Body of pancreas (tissue), 4 donors: ENCODE measurements at regions not wholly inside any gene's neighbourhood (a gene's known extent, or its start where the extent isn't known, plus 50 kb on each side); places are given as distances from the start of the nearest gene placed in this dataset.

Source experiments
- ATAC-seq: fragments of 150-250 bp; one replicate; pipeline ENCODE4 v1.9.1; 2016
- DNase-seq, 4 donors: peaks; one replicate each; pipeline ENCODE4 v3.0.0-alpha.2; 2019
- H3K27ac ChIP-seq, 4 donors: fragments of 200-600 bp; sonication (generic); 1 replicate in 3 of 4; 2 replicates in 1 of 4; pipeline versions ENCODE4 v1.5.1 to v1.6.1; 2016 to 2019; ENCODE audit warnings: mild to moderate bottlenecking in 1 of 4, mixed read lengths in 1 of 4, moderate library complexity in 1 of 4
- H3K27me3 ChIP-seq, 2 donors: fragments of 200-600 bp; sonication (generic); one replicate each; pipeline ENCODE4 v1.6.0; 2016; ENCODE audit warnings: mild to moderate bottlenecking in 1 of 2
- H3K36me3 ChIP-seq, 2 donors: fragments of 200-600 bp; sonication (generic); replicated peaks in 1 of 2; 2 replicates each; pipeline ENCODE4 v1.5.1; 2016; ENCODE audit warnings: low read depth in 2 of 2; ENCODE audit not compliant: insufficient read depth in 1 of 2
- H3K4me1 ChIP-seq: fragments of 200-600 bp; sonication (generic); one replicate; pipeline ENCODE4 v1.6.0; 2016
- H3K4me3 ChIP-seq, 2 donors: fragments of 200-600 bp; sonication (generic); 1 replicate in 1 of 2; 2 replicates in 1 of 2; pipeline ENCODE4 v1.5.1; 2016 to 2019
- H3K9me3 ChIP-seq, 3 donors: fragments of 200-600 bp; sonication (generic); 1 replicate in 2 of 3; 2 replicates in 1 of 3; pipeline ENCODE4 v1.5.1; 2016
- POLR2A ChIP-seq, 3 donors: fragments of 450-650 bp; IDR thresholded peaks; one replicate each; pipeline ENCODE4 v1.6.1; 2016; ENCODE audit warnings: antibody characterized with exemption in 3 of 3, mild to moderate bottlenecking in 2 of 3
- WGBS, 2 donors: methylation state at CpG; one replicate each; pipeline ENCODE4 v1.1.5; 2017; 5-methylcytosine and 5-hydroxymethylcytosine counted together
- intact Hi-C: fragments of 100-400 bp; cut with DNase I; formaldehyde crosslinking; loops from one replicate; pipeline ENCODE4 v1.15.1; 2023
- TF ChIP-seq, protein P1 (sequence below), 7 experiments: fragments of 450-650 bp in 4 of 7; fragments of 200-600 bp in 3 of 7; sonication (generic) in 3 of 7; IDR thresholded peaks; one replicate each; pipeline ENCODE4 v1.5.1; 2016 to 2019; ENCODE audit warnings: antibody characterized with exemption in 7 of 7

DNA sequence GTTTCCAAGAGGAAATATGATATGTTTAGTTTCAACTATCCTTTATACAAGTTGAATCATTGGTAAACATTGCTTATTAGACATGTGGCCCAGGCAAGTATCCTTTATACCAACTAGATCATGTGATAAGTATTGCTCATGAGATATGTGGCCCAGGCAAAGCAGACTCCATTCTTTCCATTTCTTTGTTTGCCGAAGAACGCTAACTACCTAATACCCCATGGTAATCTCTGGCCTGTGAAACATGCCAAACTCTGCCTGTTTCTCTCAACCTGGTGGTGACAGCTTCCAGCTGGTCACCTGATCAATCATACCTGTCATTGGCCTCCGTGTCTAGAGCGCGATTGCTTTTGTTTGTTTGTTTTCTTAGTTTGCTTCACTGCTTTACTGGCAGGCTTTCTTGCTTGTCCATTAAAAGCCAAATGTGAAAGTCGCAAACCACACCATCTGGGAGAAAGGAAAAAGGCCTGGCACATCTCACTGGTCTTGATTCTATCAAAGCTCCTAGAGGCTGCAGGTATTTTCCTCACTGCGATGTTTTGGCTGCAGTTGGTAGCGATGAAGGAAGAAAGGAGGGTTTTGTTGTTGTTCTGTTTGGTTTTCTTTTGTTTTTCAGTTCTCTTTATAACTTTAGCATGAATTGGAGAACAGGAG, 686.2 kb downstream of the KCNJ2 start:
- ATAC-seq = peak; percentile 70
- Histone ChIP-seq H3K4me1 (peaks cover 15% of the 10 kb centered on the region), H3K4me3 (no peak overlapping the region), H3K36me3 (no peaks in the 10 kb centered on the region), H3K27ac (peak overlapping the region; percentile 2 to 63 (median 38)), H3K9me3 (no peaks in the 10 kb centered on the region), H3K27me3 (no peaks in the 10 kb centered on the region)
- TF ChIP-seq, protein P1, sequence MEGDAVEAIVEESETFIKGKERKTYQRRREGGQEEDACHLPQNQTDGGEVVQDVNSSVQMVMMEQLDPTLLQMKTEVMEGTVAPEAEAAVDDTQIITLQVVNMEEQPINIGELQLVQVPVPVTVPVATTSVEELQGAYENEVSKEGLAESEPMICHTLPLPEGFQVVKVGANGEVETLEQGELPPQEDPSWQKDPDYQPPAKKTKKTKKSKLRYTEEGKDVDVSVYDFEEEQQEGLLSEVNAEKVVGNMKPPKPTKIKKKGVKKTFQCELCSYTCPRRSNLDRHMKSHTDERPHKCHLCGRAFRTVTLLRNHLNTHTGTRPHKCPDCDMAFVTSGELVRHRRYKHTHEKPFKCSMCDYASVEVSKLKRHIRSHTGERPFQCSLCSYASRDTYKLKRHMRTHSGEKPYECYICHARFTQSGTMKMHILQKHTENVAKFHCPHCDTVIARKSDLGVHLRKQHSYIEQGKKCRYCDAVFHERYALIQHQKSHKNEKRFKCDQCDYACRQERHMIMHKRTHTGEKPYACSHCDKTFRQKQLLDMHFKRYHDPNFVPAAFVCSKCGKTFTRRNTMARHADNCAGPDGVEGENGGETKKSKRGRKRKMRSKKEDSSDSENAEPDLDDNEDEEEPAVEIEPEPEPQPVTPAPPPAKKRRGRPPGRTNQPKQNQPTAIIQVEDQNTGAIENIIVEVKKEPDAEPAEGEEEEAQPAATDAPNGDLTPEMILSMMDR (IDR thresholded peaks at IDR 0.05) = no peak
- no peak for TF ChIP-seq POLR2A (IDR thresholded peaks at IDR 0.05)
- DNase-seq = peak; percentile 14 to 54 (median 32)
- intact Hi-C loops = no loop called here
- WGBS, 2 donors = 12 to 17% methylated on average over 8 of the region's 8 CpGs

DNA sequence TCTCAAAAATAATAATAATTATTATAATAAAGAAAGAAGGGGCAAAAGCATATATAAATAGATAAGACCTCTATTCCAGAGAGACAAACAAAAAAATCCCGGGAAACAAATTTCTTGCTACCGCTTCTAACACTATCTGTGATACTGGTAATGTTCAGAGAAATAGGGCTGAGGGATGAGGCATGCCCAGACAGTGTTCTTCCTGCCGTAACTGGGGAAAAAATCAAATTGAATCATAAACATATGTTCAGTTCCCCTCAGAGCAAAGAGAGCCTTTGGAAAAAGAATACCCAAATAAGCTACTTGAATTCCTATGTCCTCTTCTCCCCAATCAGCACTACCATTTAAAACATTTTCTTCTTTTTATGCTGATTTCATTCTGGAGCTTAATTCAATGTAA, 688.0 kb downstream of the KCNJ2 start:
- Histone ChIP-seq H3K4me1 (peaks cover 15% of the 10 kb centered on the region), H3K27me3 (no peaks in the 10 kb centered on the region), H3K36me3 (no peaks in the 10 kb centered on the region), H3K27ac (no peak overlapping the region), H3K4me3 (no peak overlapping the region), H3K9me3 (no peaks in the 10 kb centered on the region)
- intact Hi-C loops = no loop called here
- no peak for ATAC-seq
- WGBS, 2 donors = 91 to 94% methylated on average over 3 of the region's 3 CpGs
- TF ChIP-seq, protein P1 (IDR thresholded peaks at IDR 0.05) = no peak
- TF ChIP-seq POLR2A (IDR thresholded peaks at IDR 0.05) = no peak
- DNase-seq = no peak

DNA sequence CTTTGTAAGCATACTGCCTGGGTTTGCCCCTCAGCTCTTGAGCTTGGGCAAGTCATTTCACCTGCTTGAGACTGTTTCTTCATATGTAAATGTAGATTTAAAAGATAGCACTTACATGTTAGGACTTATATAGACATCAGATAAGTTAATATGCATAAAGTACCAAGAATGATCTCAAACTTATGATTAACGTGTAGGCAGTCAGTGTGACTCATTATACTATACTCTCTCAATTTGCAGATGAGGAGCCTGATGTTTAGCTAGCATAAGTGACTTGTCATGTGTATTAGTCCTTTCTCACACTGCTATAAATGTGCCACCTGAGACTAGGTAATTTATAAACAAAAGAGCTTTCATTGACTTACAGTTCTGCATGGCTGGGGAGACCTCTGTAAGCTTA, 690.5 kb downstream of the KCNJ2 start:
- TF ChIP-seq POLR2A (IDR thresholded peaks at IDR 0.05) = no peak
- WGBS, 2 donors = 71 to 74% methylated on average over 1 of the region's 1 CpG
- H3K4me3 ChIP-seq = no peak overlapping the region
- H3K27me3 ChIP-seq = no peaks in the 10 kb centered on the region
- no peaks in the 10 kb centered on the region for H3K9me3 ChIP-seq
- no peak overlapping the region for H3K27ac ChIP-seq
- peaks cover 21% of the 10 kb centered on the region for H3K4me1 ChIP-seq
- no peak for ATAC-seq
- no peaks in the 10 kb centered on the region for H3K36me3 ChIP-seq
- no peak for DNase-seq
- intact Hi-C loops = no loop called here

DNA sequence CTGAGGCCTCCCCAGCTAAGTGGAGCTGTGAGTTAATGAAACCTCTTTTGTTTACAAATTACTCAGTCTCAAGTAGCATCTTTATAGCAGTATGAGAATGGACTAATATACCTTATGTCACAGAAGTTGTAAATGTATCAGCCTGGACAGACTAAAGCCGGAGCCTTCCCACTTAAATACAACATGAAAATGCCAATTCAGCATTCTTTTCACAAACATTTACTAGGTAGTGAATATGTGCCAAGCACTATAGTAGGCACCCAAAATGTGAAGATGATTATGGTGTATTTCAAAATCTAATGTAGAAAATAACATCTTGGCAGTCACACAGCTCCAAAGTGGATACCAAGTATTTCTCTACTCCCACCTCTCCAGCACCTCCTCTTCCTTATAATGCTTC, 693.0 kb downstream of the KCNJ2 start:
- no peaks in the 10 kb centered on the region for H3K36me3 ChIP-seq
- DNase-seq = no peak
- WGBS, 2 donors = 95 to 100% methylated on average over 1 of the region's 1 CpG
- peaks cover 12% of the 10 kb centered on the region for H3K4me1 ChIP-seq
- no peak overlapping the region for H3K4me3 ChIP-seq
- no peak for TF ChIP-seq POLR2A (IDR thresholded peaks at IDR 0.05)
- TF ChIP-seq, protein P1 (IDR thresholded peaks at IDR 0.05) = no peak
- no peaks in the 10 kb centered on the region for H3K9me3 ChIP-seq
- H3K27ac ChIP-seq = no peak overlapping the region
- ATAC-seq = no peak
- intact Hi-C loops = no loop called here
- H3K27me3 ChIP-seq = no peaks in the 10 kb centered on the region

DNA sequence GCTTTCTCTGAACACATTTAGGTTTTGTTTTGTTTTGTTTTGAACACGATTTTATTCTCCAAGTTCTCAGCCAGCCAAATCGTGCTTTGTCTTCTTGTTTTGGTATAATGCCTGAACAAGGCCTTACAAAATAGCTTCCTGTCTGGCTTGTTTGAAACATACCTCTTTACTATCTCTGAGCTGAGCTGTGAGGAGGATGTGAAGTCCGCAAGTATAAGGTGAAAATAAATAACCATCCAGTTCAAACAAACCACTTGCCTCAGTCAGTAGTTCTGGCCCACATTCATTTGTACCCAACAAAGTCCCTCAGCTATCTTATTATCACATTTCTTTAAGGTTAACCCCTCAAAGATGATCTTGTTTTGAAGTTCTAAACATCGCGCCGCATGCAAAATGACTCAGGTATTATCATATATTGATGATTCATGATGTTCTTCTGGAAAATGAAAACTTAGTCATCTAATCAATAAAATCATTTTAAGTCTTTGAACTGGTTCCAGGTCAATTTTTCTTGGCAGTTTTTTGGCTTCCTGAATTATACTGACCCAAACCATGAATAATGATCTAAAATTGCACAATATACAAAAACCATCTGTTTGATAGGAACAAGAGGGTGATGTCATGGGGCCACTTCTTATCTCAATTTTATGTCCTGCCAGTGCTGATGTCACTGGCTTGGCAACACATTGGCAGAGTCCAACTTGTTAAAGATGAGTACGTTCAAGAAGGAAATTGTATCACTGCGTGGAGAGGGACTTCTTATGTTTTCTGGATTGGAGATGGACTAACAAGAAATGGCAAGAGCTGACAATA, 694.3 kb downstream of the KCNJ2 start:
- WGBS, 2 donors = 54 to 60% methylated on average over 8 of the region's 8 CpGs
- DNase-seq (peak; percentile 30 to 68 (median 36)), ATAC-seq (peak; percentile 78)

More for the DNA sequence above, 694.3 kb downstream of the KCNJ2 start:
- peaks cover 12% of the 10 kb centered on the region for H3K4me1 ChIP-seq
- intact Hi-C loops = no loop called here
- no peaks in the 10 kb centered on the region for H3K27me3 ChIP-seq
- H3K9me3 ChIP-seq = no peaks in the 10 kb centered on the region
- TF ChIP-seq POLR2A (IDR thresholded peaks at IDR 0.05) = no peak
- TF ChIP-seq, protein P1 (IDR thresholded peaks at IDR 0.05) = no peak
- H3K27ac ChIP-seq = peak overlapping the region in 1 of 4 donors; percentile 57
- H3K4me3 ChIP-seq = no peak overlapping the region
- H3K36me3 ChIP-seq = no peaks in the 10 kb centered on the region
